GM08714 (cell line): ENCODE measurements at regions not wholly inside any gene's neighbourhood (a gene's known extent, or its start where the extent isn't known, plus 50 kb on each side); places are given as distances from the start of the nearest gene placed in this dataset.

ENCODE experiments used
- H3K4me3 ChIP-seq: fragments of 200-500 bp; sonication (Bioruptor generic); 2 replicates; pipeline ENCODE4 v1.5.1; 2014; ENCODE audit warnings: mild to moderate bottlenecking, low read length, inconsistent platforms
- ZNF274 ChIP-seq: IDR thresholded peaks from 2 replicates; pipeline ENCODE4 v1.6.1; 2012; ENCODE audit warnings: mild to moderate bottlenecking, low read depth, low read length

DNA sequence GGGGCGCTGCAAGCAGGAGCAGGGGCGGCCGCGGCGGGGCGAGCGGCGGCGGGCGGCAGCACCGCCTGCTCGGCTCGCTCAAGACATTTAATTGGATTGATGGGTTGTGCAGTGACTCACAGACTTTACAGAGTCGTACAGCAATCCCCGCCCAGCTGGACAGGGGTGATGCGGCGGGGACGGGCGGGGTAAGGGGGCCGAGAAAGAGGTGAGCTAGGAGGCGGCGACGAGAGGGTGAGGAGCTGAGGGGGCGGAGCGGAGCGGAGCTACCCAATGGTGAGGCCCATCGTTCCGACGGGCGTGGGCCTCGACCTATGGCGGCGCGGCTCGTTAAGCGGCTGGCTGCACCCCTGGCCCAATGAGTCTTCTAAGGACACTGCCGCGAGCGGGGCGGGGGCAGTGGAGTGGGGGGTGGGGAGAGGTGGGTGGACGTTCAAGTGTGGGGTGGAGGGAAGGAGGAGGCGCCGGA lies 97.1 kb upstream of the SERTAD2 start:
- TF ChIP-seq ZNF274 = no peak
- H3K4me3 ChIP-seq = peak overlapping the region; percentile 91; the same call in 1 of the 2 replicates

DNA sequence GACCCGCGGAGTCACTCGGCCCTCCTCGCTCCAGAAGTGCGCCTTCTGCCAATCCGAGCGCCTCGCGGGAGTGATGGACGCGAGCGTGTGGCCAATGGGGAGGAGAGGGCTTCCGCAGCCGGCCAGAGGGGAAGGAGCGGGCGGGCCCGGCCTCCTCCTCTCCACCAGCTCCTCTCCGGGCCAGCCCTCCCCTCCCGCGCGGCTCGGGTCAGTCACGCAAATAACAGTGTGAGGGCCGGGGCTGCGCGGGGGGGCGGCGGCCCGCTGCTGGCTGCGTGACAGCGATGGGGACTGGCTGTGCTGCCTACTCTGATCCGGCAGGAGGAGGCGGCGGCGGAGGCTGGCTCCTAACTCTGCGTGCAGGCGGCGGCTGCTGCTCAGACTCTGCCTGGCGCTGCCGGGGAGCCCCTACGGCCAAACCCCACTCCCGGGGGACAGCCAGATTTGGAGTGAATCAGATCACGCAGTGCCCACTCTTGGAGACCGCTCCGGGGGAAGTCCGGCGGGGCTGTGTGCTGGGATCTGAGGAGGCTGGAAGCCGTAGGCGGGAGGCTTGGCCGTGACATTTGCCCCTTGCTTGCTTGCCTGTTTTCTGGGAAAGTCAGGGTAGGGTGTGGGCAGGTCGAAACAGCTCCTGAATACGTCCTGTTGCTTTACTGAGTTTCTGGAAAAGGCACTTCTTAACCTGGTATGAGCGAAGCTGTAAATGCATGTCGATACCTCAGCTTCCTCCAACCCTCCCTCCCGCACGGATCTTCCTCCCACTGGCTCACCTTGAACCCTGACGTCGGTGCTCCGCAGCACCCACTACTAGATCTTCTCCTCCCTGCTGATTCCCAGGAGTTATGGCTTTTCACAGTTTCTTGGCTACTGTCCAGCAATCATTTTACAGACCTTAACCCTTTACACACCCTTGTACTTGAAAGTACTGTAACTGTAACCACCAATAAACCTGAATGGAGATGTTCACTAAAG lies 97.9 kb upstream of the SERTAD2 start:
- TF ChIP-seq ZNF274 = no peak
- peak overlapping the region; percentile 80 for H3K4me3 ChIP-seq

DNA sequence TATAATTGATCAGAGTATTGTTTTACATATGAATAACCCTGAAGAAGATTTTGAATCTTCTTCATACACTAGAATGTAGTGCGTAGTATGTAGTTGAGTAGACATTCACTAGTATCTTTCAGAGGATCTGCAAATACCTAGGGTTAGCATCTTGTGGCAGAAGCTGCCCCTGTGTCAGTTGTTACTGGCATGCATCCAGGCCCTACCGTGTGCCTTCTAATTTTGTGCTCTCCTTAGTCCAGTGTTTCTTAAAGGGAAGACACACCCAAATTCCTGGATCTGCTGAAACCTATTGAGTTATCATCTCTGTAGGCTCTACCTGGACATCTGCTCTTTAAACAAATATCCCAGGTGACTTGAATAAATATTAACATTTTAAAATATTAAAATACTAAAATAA lies 99.7 kb upstream of the SERTAD2 start:
- TF ChIP-seq ZNF274 = no peak
- no peak overlapping the region for H3K4me3 ChIP-seq

DNA sequence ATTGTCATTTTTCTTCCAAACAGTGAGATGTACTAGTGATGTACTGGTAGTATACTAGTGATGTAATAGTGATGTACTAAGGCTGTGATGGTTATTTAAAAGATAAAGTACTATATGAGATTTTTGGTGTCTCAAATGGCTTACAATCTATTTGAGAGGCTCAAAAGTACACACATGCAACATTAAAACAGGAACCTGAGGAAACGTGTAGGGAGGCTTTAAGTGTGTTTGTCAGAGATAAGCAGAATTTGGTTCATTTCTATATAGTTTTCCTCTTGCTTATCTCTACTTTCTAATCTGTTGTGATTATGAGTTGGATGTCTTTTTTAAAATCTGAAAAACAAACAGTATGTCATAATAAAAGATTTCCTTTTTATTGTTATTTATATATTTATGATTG lies 100.9 kb upstream of the SERTAD2 start:
- no peak for TF ChIP-seq ZNF274
- H3K4me3 ChIP-seq = no peak overlapping the region

DNA sequence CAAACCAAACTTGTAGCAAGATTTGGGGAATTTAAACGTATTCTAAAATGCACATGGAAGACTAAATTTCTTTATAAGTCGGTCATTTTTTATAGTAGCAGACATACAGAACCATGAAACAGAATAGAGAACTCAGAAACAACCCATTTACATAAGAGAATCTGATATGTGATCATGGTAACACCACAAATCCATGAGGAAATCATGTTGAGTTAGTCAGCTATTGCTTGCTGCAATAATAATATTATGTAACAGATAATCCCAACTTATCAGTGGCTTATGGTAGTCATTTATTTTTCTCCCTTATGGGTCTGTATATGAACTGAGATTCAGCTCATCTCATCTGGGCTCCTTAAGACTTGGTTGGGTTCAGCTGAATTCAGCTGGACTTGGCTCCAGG lies 103.4 kb upstream of the SERTAD2 start:
- no peak for TF ChIP-seq ZNF274
- no peak overlapping the region for H3K4me3 ChIP-seq

GRCh38 chr2:64760128-64760527 lies 106.4 kb upstream of the SERTAD2 start:
- TF ChIP-seq ZNF274 = no peak
- H3K4me3 ChIP-seq = no peak overlapping the region

- no peak overlapping the region for H3K4me3 ChIP-seq
- TF ChIP-seq ZNF274 = no peak
Observed at GRCh38 chr2:64762301-64762997, 108.7 kb upstream of the SERTAD2 start.

- no peak overlapping the region for H3K4me3 ChIP-seq
- TF ChIP-seq ZNF274 = no peak
Observed at GRCh38 chr2:64763126-64763525, 109.4 kb upstream of the SERTAD2 start.

DNA sequence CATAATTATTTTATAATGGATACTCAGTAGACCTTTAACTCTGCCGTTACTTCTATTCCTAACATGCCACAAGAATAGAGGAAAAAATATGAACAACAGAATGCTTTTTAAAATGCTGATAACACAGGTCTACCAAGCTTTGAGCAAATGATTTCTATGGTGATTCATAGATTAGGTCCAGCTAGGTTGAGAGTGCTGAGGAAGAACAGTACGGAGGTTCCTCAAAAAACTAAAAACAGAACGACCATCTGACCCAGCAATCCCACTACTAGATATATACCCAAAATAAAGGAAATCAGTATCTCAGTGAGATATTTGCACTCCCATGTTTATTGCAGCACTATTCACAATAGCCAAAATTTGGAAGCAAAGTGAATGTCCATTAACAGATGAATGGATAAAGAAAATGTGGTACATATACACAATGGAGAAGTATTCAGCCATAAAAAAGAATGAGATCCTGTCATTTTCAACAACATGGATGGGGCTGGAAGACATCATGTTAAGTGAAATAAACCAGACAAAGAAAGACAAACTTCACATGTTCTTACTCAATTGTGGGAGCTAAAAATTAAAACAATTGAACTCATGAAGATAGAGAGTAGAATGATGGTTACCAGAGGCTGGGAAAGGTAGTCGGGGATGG lies 111.6 kb upstream of the SERTAD2 start:
- no peak overlapping the region for H3K4me3 ChIP-seq
- no peak for TF ChIP-seq ZNF274

DNA sequence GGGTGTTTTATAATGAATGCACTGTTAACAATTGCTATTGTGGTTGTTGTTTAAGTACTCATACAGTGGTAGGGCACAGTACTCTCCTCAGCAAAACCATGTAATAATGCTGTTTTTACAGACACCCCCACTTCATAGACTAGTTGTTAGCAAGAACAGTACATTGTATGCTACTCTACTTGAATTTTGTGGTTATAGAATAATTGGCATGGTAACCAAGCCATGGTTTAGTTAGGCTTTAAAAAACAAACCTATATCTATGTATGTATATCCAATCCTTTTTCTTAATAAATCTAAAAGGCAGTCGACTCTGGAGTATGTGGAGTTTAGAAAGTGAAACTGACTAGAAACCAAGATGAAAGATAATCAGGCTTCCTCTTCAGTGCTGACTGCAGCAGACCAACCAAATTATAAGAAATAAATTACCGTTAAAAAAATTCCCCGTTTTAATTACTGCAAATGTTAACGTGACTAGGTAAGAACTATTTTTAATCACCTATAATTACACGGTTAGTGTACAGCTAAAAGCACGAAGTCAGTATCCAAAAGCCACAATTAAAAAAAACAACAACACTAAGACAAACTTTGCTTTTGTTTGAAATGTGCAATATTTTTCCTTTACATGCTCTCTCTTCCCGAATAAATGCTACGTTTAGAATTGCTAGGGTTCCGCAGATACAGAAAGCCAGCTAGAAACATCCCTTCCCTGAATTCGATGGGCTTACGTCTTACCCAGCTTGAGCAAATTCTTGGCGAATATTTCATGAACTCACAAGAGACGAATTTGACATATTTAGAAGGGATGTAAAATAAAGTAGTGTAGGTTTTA lies 113.3 kb upstream of the SERTAD2 start:
- peak overlapping the region; percentile 80 for H3K4me3 ChIP-seq
- TF ChIP-seq ZNF274 = no peak

GRCh38 chr2:64767670-64768468 lies 114.2 kb upstream of the SERTAD2 start:
- peak overlapping the region; percentile 80 for H3K4me3 ChIP-seq
- no peak for TF ChIP-seq ZNF274

DNA sequence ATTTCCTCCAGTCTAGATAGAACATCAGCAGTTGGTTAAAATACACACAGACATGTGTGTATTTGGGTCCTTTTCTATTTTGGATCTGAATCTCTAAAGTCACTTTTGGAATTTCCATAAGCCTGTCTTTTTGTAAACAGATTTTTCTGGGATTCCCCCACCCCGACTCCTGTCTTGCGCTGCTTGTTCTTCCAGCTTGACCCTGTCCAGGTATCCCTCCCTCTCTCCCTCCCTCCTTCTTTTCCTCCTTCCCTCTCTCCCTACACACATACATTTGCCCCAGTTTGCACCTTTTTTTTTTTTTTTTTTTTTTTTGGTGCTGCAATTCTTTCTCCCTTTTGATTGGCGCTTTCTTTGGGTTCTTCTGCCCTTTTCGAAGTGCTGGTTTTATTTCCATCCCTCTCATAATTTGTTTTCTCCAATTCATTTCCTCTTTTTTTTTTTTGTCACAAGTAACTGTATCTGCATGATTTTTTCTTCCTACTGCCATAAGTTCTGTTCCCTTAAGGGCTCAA lies 114.8 kb upstream of the SERTAD2 start:
- TF ChIP-seq ZNF274 = no peak
- H3K4me3 ChIP-seq = peak overlapping the region; percentile 80

DNA sequence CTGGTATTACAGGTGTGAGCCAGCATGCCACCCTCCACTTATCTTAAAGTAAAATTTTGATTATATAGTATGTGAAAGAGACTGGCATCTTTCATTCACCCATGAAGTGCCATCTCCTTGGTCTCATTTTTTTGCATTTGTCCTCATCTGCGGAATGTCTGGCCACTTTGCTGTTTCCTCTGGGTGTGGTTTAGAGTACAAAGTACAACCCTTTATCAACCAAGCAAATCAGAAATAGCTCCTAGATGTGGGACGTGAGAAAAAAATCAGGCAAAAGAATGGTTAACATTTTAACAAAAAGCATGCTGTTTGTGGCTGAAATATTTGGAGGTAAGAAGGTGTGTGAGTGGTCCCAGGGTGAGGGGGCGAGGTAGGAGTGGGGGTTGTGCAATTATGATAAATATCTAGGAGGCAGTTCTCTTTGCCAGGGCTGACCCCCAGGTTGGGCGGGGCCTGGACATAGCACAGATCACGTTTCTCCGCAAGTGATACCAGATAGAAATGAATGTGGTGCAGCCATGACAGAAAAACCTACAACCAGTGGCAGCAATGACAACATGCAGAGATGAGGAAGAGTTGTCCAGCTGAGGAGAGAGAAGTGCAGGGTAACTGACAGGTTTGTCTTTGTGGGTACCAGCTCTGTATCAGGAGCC lies 115.8 kb upstream of the SERTAD2 start:
- TF ChIP-seq ZNF274 = no peak
- no peak overlapping the region for H3K4me3 ChIP-seq
